ENCODE measurements at regions not wholly inside any gene's neighbourhood (a gene's known extent, or its start where the extent isn't known, plus 50 kb on each side); places are given as distances from the start of the nearest gene placed in this dataset.

DNA sequence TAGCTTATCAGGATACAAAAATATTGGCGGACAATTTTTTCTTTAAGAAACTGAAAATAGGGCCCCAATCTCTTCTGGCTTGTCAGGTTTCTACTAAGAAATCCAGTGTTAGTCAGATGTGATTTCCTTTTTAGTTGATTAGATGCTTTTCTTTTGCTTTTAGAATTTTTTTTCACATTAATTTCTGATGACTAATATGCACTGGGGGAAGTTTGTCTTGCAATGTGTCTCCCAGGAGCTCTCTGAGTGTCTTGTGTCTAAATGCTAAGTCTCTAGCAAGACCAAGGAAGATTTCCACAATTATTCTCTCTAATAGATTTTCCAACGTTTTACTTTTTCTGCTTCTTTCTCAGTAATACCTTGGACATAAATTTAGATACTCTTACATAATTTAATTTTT is 559.8 kb upstream of the TYRP1 start:
- DNase-seq: no peak

DNA sequence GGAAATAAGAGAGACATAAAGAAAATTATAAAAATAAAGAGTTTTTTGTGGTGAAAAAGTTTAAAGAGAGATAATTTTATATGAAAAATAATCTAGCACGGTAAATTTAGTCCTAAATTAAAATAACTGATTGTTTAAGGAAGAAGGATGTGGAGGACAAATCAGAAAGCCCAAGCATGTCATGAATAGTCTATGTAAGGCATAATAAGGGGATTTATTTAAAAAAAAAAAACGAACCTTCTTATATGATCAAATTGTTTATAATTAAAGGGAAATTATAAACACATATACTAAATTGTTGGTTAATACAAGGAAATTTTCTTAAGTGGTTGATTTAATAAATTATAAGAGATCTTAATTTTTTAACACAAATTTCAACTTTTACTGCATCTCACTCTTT is 551.8 kb upstream of the TYRP1 start:
- no peak for DNase-seq

DNA sequence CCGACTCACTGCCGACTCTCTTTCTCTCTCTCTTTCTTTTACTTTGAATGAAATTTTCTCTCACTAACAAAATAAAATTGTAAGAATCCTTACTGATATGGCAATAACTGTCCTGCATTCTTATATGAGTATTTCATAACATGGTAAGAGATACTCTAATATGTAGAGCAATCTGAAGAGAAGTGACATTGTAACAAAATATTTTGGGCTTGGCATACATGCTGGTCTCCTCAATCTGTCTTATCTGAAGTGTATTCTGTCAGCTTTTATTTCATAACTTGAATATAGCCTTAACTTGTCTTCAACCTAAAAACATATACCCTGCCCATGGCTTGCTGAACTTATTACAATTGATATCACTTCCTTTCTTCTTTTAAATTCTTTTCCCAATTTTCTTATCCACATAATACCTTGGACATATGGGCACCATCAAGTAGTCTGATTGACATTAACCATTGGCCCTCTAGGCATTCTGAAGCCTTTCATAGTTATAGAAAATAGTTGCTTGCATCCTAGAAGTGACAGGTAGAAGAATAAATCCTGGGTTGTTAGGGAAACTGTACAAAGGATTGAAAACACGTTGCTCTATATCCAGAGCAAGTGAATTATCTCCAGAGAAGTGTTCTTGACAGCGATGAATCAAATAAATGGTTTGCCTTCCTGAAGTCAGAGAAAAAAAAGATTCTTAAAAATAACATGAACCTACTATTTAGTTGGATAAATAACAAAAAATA is 537.6 kb upstream of the TYRP1 start:
- DNase-seq: no peak

DNA sequence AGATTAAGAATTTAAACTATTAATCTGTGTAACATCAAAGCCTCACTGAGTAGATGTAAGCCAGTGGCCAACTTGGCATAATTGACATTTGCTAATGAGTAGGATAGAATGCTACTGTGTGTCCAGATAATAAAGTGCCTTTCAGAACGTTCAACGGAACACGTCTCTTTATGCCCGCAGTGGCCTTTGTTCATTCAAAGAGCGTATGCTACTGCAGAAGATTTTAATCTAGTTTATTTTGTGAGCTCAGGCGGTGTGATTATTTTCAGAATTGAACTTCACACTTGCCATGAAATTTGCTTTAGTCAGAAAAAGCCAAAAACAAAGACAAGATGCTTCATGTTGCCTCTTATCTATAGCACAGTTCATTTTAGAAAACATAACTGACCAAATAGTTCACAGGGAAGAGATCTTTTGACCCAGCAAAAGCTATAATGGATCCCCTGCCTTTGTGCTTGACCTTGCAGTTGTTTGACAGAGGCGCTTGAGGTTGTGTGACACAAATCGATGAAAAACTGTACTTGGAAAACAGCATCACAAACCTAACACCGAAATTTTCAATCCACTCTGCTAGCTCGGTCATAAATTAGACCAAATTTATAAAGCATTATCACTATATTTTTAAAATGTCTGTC is 530.9 kb upstream of the TYRP1 start:
- DNase-seq: no peak

DNA sequence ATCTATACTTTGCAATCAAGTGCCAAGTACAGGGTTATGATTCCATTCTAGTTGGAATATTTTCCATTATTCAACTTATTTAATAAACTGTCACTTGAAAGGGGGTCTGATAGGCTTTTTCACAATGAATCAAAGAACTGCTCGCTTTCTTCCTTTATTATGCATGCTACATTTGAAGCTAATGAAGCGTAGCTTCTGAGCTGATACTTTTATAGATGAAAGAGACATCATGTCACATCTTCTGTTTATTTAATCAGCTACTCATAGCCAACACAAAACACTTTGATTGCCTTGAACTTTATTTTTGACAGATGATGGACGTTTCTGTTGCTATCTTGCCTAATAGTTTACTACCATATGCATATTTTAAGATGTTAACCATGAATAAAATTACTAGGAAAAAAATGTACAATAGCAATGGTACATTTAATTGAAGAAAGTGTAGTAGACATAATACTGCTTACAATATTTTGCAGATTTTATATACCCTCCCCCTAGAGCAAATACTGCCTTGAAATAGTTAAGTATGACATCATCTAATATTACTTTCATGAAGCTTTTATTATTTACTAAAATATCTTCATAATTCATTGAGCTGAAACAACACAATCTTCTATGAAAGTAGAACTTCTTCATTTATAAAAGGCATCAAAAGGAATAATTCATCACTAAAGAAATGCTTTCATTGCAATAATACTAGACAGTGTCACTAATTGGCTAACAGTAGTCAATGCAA is 529.3 kb upstream of the TYRP1 start:
- no peak for DNase-seq

DNA sequence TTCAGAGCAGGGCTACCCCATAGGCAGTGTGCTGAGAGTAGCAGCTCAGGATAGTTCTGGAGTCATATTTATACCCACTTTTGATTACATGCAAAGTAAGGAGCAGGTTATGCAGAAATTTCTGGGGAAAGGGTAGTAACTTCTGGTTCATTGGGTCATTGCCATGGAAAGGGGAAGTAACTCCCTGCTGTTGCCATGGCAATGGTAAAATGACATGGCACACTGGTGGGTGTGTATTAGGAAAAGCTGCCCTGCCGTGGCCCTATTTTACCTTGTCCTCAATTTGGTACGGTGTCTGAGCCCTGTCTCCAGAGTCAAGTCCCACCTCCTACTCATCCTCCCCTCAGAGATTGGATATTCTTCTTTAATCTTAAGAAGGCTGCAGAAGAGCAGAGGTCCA is 526.7 kb upstream of the TYRP1 start:
- no peak for DNase-seq

DNA sequence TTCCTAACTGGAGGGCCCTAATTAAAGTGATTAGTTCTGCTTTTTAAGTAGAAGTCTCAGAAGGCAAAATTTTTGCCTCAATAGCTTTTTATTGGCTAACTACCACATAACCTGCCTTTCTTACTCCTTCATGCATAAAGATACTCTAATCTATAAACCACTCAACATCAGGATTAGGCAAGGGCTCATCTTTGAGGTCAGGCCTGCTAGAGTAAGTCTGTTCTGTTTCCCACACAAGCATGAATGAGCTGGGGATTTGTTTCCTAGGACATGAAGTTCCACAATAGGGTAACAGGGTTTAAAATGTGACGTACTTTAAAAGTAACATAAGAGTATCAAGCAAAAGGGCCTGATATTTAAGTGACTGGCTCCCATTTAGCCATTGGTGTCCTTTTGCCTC is 522.7 kb upstream of the TYRP1 start:
- DNase-seq: no peak

DNA sequence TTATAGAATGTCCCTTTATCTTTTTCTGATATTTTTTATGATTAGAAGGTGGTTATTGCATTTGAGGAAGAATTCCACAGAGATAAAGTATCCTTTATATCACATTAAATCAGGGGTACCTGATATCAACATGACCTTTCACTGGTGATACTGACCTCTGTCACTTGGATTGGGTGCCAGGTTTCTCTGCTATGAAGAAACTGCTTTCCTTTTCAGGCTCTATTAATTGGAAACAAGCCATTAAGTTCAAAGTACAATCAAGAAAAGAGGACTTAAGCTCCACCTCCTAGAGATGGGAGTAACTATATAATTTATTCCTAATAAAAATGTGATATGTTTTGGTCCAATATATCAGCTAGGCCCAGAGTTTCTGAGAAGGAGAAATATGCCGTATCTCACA is 514.6 kb upstream of the TYRP1 start:
- no peak for DNase-seq

DNA sequence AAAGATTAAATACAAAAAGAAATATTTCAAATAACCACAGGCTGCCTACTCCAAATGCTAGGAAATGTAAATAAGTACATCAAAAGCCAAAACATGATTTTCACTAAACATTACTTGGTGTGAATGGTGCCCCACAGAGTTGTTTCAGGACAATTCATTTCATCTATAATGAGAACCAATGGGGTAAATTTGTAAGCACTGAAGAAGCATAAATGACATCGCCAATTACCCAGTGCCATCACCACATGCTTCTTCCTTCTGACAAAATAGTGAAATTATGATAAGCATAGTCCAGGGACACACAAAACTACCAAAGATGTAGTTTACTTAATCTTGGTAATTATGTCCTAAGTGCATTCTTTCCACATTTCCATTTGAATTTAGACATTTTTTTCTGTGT is 510.4 kb upstream of the TYRP1 start:
- DNase-seq: no peak

DNA sequence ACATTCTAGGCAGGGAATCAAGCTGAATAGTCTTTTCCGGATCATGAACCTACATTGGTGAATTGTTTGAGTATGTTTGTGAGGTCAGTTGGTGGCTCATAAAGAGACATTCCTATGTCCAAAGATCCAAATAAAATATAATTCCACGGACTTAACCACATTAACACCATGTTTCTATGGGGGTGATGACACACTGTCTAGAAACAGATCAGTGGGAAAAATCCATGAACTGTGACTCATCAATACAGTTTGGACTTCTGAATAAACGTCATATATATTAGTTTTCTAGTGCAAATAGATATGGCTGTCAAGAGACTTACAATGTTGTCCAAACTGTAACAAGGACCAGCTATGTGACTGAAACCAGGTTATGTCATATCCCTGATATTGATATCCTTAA is 509.9 kb upstream of the TYRP1 start:
- no peak for DNase-seq

DNA sequence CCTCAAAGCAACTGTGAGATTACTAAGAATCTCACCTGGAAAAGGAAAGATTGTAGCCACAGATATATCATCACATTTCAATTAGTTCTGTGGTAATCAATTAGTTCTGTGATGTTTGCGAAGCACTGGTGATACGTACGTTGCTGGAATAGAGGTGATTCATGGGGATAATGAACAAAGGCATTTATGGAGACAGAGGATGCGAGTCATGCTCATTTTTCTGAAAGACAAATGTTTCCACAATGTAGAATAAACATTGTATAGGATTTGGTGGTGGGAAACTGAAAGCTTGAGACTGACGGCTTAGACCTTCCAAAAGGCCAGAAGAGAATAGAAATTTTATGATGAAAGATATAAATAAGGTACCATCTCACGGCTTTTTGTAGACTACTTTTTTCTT is 507.3 kb upstream of the TYRP1 start:
- DNase-seq: no peak

DNA sequence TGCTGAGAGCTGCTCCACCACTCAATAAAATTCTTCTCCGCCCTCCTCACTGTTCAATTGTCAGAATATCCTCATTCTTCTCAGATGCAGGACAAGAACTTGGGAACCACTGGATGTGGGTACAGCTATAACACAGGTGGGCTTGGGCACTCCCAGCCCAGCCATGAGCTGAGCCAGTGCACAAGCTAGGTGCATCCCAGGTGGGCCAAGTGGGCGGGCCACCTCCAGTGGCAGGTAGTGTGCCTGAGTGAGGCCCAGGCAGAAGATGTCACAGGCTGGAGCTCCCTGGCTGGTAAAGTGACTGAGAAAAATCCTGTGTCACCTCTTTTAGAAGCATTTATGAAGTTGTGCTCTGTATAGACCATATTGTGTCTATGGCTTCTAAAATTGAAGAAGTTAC is 501.6 kb upstream of the TYRP1 start:
- DNase-seq: no peak

DNA sequence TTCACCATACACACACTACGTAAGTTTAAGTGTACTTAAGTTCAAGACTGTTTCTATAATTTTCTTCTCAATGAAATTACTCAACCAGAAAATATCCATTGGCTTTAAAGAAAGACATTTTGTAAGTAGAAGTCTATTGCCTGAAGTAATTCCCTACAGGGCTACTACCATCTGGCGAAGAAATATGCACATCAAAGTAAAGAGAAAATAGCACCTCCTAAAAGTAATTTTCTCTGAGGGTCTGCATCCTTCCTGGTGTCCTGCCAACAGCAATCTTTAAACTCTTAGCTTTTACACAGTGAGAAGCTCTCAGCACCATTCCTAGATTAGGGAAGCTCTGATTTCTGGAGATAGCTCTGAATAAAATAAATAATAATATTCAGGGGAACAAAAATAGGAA is 498.5 kb upstream of the TYRP1 start:
- DNase-seq: no peak

DNA sequence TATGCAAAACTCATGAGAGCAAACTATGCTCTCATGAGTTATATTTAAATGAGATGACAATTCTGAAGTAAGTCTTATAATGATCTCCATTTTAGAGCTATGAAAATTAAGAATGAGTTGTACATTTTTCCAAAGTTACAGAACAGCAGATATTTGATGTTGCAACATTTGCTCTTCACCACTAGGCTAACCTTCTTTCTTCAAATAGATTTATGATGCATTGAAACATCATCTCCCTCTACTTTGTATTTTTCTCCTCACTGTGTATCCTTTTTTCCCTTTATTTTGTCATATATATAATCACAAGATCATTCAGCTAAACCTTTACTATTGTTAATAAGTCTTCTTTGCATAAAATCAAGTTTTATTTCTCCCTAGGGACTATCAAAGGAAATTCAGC is 497.7 kb upstream of the TYRP1 start:
- no peak for DNase-seq

DNA sequence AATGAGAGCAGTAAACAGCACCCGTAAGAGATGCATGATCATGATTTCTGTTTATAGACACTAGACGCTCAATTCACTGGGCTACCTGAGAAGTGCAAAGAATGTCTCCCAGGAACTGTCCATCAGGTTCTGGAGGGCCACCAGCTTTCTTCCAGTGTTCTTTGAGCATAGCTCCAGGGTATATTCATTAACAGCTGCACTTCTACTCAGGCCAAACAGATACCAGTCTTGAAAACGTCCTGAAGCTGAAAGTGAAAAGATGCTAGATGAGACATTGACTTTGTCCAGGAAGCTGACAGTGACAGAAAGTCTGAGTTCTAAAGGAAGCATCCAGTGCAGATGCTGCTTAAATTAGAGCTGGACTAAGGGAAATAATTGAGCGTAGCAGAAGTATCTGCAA is 488.7 kb upstream of the TYRP1 start:
- no peak for DNase-seq

DNA sequence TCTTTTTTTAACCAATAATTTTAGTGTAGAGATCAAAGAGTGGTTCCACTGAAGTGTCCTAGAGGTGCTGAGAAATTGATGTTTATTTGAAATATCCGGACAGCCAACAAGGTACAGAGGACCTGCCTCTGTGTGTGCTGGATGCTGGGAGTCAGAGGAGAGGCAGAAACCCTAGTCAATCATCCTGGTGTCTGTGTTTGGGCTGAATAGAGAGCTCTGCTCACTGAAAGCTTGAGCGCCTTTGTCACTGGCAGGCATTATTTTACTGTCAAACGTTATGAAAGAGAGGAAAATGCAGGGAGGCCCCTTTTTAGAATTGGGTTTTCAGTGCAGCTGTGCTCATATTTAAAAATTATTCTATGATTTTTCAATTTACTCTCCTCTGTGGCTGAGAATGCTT is 480.3 kb upstream of the TYRP1 start:
- DNase-seq: no peak

DNA sequence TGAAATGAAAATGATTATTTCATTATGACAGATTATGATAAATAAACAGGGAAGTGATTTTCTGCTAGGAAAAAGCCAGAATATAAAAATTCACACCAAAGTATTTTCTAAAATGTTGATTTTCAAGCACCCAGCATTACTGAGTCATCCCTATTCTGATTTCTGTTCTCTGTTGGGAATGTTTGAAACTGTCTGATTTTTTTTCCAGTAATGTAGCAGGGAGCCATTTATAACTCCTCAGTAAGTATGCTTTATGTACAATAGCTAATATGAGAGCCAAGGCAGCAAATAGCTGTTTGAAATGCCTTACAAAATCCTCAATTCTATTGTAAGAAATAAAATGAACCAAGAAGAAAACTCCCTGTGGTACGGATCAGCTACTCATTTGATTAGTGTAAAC is 471.7 kb upstream of the TYRP1 start:
- DNase-seq: no peak

DNA sequence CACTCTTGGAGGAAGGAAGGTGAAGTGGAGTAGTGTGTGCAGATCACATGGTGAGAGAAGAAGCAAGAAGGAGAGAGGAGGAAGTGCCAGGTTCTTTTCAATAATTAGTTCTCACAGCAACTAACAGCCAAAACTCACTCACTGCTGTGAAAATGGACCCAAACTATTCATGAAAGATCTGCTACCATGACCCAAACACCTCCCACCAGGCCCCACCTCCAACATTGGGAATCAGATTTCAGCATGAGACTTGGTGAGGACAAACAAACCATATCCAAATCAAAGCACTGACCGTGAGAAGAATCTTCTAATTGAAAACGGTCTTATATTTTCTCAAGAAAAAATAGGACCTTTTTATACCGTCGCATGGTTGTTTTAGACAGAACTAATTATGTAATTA is 468.7 kb upstream of the TYRP1 start:
- DNase-seq: no peak

DNA sequence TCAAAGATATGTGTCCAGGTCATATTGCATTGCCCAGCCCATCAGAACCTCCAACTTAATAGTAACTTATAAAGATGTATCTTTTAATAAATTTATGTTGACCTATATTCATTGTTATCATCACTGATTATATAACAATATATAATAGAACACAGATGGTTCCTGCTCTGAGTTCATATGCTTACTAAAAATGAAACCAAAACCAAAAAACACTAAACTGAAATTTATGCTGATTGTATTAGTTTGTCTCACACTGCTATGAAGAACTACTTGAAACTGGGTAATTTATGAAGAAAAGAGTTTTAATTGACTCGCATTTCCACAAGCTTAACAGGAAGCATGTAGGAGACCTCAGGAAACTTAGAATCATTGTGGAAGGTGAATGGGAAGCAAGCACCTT is 462.5 kb upstream of the TYRP1 start:
- no peak for DNase-seq

DNA sequence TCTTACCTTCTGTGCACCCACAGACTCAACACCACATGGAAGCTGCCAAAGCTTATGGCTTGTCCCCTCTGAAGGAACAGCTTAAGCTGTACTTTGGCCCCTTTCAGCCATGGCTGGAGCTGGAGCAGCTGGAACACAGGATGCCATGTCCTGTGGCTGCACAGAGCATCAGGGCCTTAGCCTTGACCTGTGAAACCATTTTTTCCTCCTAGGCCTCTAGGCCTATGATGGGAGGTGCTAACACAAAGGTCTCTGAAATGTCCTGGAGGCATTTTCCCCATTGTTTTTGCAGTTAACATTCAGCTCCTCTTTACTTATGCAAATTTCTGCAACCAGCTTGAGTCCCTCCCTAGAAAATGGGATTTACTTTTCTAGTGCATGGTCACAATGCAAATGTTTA is 461.4 kb upstream of the TYRP1 start:
- no peak for DNase-seq

DNA sequence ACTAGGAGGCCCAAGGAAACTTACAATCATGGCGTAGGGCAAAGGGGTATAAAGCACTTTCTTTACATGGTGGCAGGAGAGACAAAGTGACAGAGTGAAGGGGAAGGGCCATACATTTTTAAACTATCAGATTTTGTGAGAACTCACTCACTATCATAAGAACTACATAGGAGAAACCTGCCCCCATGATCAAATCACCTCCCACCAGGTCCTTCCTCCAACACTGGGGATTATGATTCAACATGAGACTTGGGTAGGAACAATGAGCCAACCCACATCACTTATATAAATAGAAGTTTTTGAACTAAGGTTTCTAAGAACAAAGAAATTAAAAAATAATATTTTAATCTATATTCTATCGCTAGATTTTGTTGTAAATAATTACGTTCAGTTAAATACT is 460.3 kb upstream of the TYRP1 start:
- DNase-seq: no peak

DNA sequence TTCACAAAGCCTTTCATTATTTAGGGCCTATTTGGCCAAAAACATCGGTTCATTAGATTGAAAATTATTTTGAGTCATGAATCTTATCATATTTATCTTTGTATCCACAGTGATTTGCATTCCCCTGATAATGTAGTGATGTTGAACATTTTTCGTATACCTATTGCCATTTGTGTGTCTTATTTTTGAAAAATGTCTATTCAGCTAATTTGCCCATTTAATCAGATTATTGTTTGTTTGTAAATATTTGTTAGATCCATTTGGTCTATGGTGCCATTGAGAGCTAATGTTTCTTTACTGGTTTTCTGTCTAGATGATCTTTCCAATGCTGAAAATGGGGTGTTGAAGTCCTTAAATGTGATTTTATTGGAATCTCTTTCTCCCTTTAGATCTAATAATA is 439.2 kb upstream of the TYRP1 start:
- DNase-seq: no peak

DNA sequence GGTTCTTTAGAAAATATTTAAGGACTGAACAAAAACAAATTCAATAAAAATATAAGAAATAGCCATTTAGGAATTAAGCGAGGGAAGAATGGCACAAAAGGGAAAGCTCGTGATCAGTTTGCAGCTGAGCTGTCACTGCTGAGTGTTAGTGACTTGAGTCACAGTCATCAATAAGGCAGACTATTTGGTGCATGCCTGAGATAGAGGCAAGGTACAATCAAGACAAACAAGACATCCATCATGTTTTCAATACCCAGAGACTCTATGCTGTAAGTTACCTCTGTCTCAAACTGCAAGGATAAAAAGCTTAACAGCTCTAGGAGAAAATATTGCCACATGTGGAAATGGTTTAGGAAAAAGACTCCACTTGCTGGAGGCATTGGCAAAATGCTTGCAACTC is 426.4 kb upstream of the TYRP1 start:
- no peak for DNase-seq
